GM12878 (cell line): ENCODE measurements at regions not wholly inside any gene's neighbourhood (a gene's known extent, or its start where the extent isn't known, plus 50 kb on each side); places are given as distances from the start of the nearest gene placed in this dataset.
A peak's percentile ranks its signal among the peaks of the same experiment; 100 is the strongest.
"Not testable (repeated sequence)": the region's sequence is repeated elsewhere in the genome, so short reads cannot be mapped to it uniquely, and the experiment has no call there.

Experiments used
- ATAC-seq: fragments of 200-7000 bp; cut with Tn5 transposase; 3 replicates; pipeline ENCODE4 v1.9.1; 2020; ENCODE audit warnings: mild to moderate bottlenecking, moderate library complexity
- BruUV-seq: library from RNA; stranded (reverse); fragments of 400-500 nt; replicated peaks from 2 replicates; lab custom pipeline; 2021; lab: Mats Ljungman, UMichigan
- CTCF ChIA-PET: fragments of 300-600 bp; sonication (Branson Sonifier 250); formaldehyde crosslinking; extraction: SDS; loops from one replicate; lab custom pipeline; 2021; ENCODE audit warnings: inconsistent platforms; lab: Yijun Ruan, JAX
- POLR2A ChIA-PET: fragments of 350-600 bp; formaldehyde crosslinking; extraction: SDS; loops from one replicate; lab custom pipeline; 2021; ENCODE audit warnings: inconsistent platforms; lab: Charles Lee
- RAD21 ChIA-PET: fragments of 300-600 bp; sonication (Branson Sonifier 250); formaldehyde crosslinking; loops from one replicate; lab custom pipeline; 2023; ENCODE audit warnings: antibody characterized with exemption; ENCODE audit not compliant: unreplicated experiment; lab: Charles Lee
- SMC1A ChIA-PET: fragments of 300-600 bp; sonication (Branson Sonifier 250); formaldehyde crosslinking; loops from one replicate; lab custom pipeline; 2023; ENCODE audit not compliant: unreplicated experiment, uncharacterized antibody; lab: Charles Lee
- DNase-seq: peaks from one replicate; pipeline ENCODE4 v3.0.0-alpha.2; 2011; ENCODE audit warnings: low read depth, low spot score
- FAIRE-seq: peaks from 3 replicates; lab custom pipeline; 2011; peaks lifted over from hg19 to GRCh38; lab: Jason Lieb, UNC
- H2AFZ ChIP-seq: 2 replicates; pipeline ENCODE4 v1.6.0; 2011; ENCODE audit warnings: low read depth, low read length, control low read depth; ENCODE audit not compliant: control insufficient read depth
- H3K27ac ChIP-seq: 2 replicates; pipeline ENCODE4 v1.5.1; 2011; ENCODE audit warnings: control low read depth; ENCODE audit not compliant: control insufficient read depth, insufficient read depth
- H3K27me3 ChIP-seq, 2 experiments: replicated peaks in 1 of 2; 2 replicates each; pipeline versions ENCODE4 v1.6.0 to v1.6.1; 2011; ENCODE audit warnings: low read length in 1 of 2; ENCODE audit not compliant: control insufficient read depth in 2 of 2, insufficient read depth in 2 of 2
- H3K36me3 ChIP-seq, 2 experiments: 2 replicates each; pipeline ENCODE4 v1.5.1; 2011; ENCODE audit warnings: low read length in 1 of 2; ENCODE audit not compliant: control insufficient read depth in 2 of 2, insufficient read depth in 2 of 2
- H3K4me1 ChIP-seq: 2 replicates; pipeline ENCODE4 v1.6.1; 2011; ENCODE audit warnings: mild to moderate bottlenecking, low read length, moderate library complexity, mixed read lengths; ENCODE audit not compliant: control insufficient read depth, insufficient read depth
- H3K4me2 ChIP-seq: 2 replicates; pipeline ENCODE4 v1.6.0; 2011; ENCODE audit warnings: control low read depth; ENCODE audit not compliant: control insufficient read depth, insufficient read depth
- H3K4me3 ChIP-seq: fragments of 200-600 bp; sonication (generic); 2 replicates; pipeline ENCODE4 v1.5.1; 2016
- H3K79me2 ChIP-seq: 2 replicates; pipeline ENCODE4 v1.6.0; 2011; ENCODE audit warnings: low read length; ENCODE audit not compliant: control insufficient read depth, insufficient read depth
- H3K9ac ChIP-seq: 2 replicates; pipeline ENCODE4 v1.8.0; 2011; ENCODE audit warnings: low read length, control low read depth, mixed read lengths; ENCODE audit not compliant: control insufficient read depth, insufficient read depth
- H3K9me3 ChIP-seq: replicated peaks from 3 replicates; pipeline ENCODE4 v1.5.1; 2011; ENCODE audit warnings: mild to moderate bottlenecking, low read length; ENCODE audit not compliant: control insufficient read depth, insufficient read depth
- H4K20me1 ChIP-seq: 2 replicates; pipeline ENCODE4 v1.6.0; 2011; ENCODE audit not compliant: control insufficient read depth, insufficient read depth
- CBFB ChIP-seq: IDR thresholded peaks from 2 replicates; pipeline ENCODE4 v1.6.1; 2016; ENCODE audit warnings: antibody characterized with exemption, low read depth
- IRF4 ChIP-seq: IDR thresholded peaks from 2 replicates; pipeline ENCODE4 v1.6.1; 2011; ENCODE audit warnings: low read depth, low read length
- JUND ChIP-seq: IDR thresholded peaks from 2 replicates; pipeline ENCODE4 v1.6.1; 2012; ENCODE audit warnings: low read depth, mild to moderate bottlenecking, low read length, improper control_type of control experiment, moderate library complexity
- RBBP5 ChIP-seq: fragments of 200-600 bp; sonication (generic); conservative IDR thresholded peaks from 2 replicates; pipeline ENCODE4 v1.6.1; 2016
- SMARCA5 ChIP-seq: fragments of 450-650 bp; IDR thresholded peaks from 2 replicates; pipeline ENCODE4 v1.6.1; 2017; ENCODE audit warnings: mild to moderate bottlenecking
- ZBTB11 ChIP-seq: fragments of 450-650 bp; formaldehyde crosslinking; IDR thresholded peaks from 2 replicates; pipeline ENCODE4 v1.5.0; 2022; ENCODE audit warnings: mild to moderate bottlenecking, missing genetic modification characterization
- WGBS: methylation state at CpG from one replicate; pipeline ENCODE4 v1.1.6; 2016; ENCODE audit warnings: low lambda C conversion rate; ENCODE audit not compliant: insufficient replicate concordance, insufficient coverage; ENCODE audit errors: missing lambda C conversion rate; 5-methylcytosine and 5-hydroxymethylcytosine counted together
- in situ Hi-C: fragments of 300-500 bp; cut with MboI; formaldehyde crosslinking; loops from 9 replicates; pipeline ENCODE4 v1.14.3; 2018; ENCODE audit warnings: mixed read lengths
- intact Hi-C: fragments of 100-400 bp; cut with micrococcal nuclease; formaldehyde crosslinking; loops from one replicate; pipeline ENCODE4 v1.14.2; 2022; ENCODE audit not compliant: unreplicated experiment

GRCh38 chr4:189233754-189234153, 706.9 kb upstream of the FRG1 start:
- H4K20me1 ChIP-seq, H3K9me3 ChIP-seq, H3K4me2 ChIP-seq, ATAC-seq, H3K4me3 ChIP-seq, H2AFZ ChIP-seq, H3K27ac ChIP-seq, POLR2A ChIA-PET, H3K79me2 ChIP-seq, H3K4me1 ChIP-seq, DNase-seq, CTCF ChIA-PET, H3K36me3 ChIP-seq, SMC1A ChIA-PET, in situ Hi-C loops, H3K27me3 ChIP-seq, BruUV-seq, H3K9ac ChIP-seq, intact Hi-C loops, RAD21 ChIA-PET: not testable (repeated sequence)
- 0% methylated on average over 1 of the region's 1 CpG for WGBS
- FAIRE-seq: peak; percentile 56

- intact Hi-C loops, FAIRE-seq, H3K9me3 ChIP-seq, in situ Hi-C loops, H3K36me3 ChIP-seq, CTCF ChIA-PET, POLR2A ChIA-PET, RAD21 ChIA-PET, DNase-seq, H3K4me2 ChIP-seq, H3K79me2 ChIP-seq, H3K4me1 ChIP-seq, H3K27me3 ChIP-seq, H3K4me3 ChIP-seq, H4K20me1 ChIP-seq, ATAC-seq, SMC1A ChIA-PET, H3K27ac ChIP-seq, BruUV-seq, H2AFZ ChIP-seq, H3K9ac ChIP-seq: not testable (repeated sequence)
These were observed 705.7 kb upstream of the FRG1 start for GRCh38 chr4:189234948-189235347.

GRCh38 chr4:189235599-189235998, 705.1 kb upstream of the FRG1 start:
- SMC1A ChIA-PET: no interaction called here
- Histone ChIP-seq H3K79me2 (no peaks in the 10 kb centered on the region), H2AFZ (no peak overlapping the region), H3K9me3 (no peaks in the 10 kb centered on the region; the same call in 2 of the 3 replicates), H3K27me3 (no peaks in the 10 kb centered on the region), H3K4me1 (no peaks in the 10 kb centered on the region), H3K27ac (no peak overlapping the region), H4K20me1 (no peaks in the 10 kb centered on the region), H3K9ac (no peak overlapping the region), H3K4me3 (no peak overlapping the region), H3K4me2 (no peak overlapping the region), H3K36me3 (no peaks in the 10 kb centered on the region)
- FAIRE-seq (no peak), ATAC-seq (no peak), DNase-seq (no peak)
- BruUV-seq: no TSS peak
- POLR2A ChIA-PET: no interaction called here
- intact Hi-C loops: no loop called here
- CTCF ChIA-PET: no interaction called here
- in situ Hi-C loops: no loop called here
- RAD21 ChIA-PET: no interaction called here
- TF ChIP-seq SMARCA5 (no peak), ZBTB11 (CRISPR knock-in tag) (no peak), RBBP5 (no peak), CBFB (no peak), IRF4 (no peak), JUND (no peak)
- 38% methylated on average over 6 of the region's 6 CpGs for WGBS
